Liver (tissue), 8 donors: ENCODE measurements at regions not wholly inside any gene's neighbourhood (a gene's known extent, or its start where the extent isn't known, plus 50 kb on each side); places are given as distances from the start of the nearest gene placed in this dataset.

Source experiments
- DNase-seq: peaks from one replicate; pipeline ENCODE4 v3.0.0-alpha.2; 2017; ENCODE audit warnings: low spot score
- H3K27ac ChIP-seq, 2 donors: one replicate each; pipeline ENCODE4 v1.7.0; 2013; ENCODE audit warnings: inconsistent platforms in 2 of 2, low read length in 2 of 2, control low read depth in 1 of 2, low read depth in 1 of 2, mild to moderate bottlenecking in 1 of 2
- H3K27me3 ChIP-seq, 4 donors: one replicate each; pipeline versions ENCODE4 v1.6.1 to v1.7.0; 2013; ENCODE audit warnings: low read length in 3 of 4, inconsistent platforms in 1 of 4, mild to moderate bottlenecking in 1 of 4, moderate library complexity in 1 of 4; ENCODE audit not compliant: control insufficient read depth in 4 of 4, insufficient read depth in 4 of 4
- H3K36me3 ChIP-seq, 4 donors: one replicate each; pipeline versions ENCODE4 v1.6.1 to v1.7.0; 2013; ENCODE audit warnings: low read length in 3 of 4, mild to moderate bottlenecking in 3 of 4, low read depth in 1 of 4, moderate library complexity in 1 of 4; ENCODE audit not compliant: control insufficient read depth in 4 of 4, insufficient read depth in 3 of 4
- H3K4me1 ChIP-seq, 4 donors: one replicate each; pipeline versions ENCODE4 v1.6.1 to v1.7.0; 2013; ENCODE audit warnings: low read length in 3 of 4, mild to moderate bottlenecking in 3 of 4, moderate library complexity in 1 of 4; ENCODE audit not compliant: control insufficient read depth in 4 of 4, insufficient read depth in 4 of 4
- H3K4me3 ChIP-seq, 3 donors: one replicate each; pipeline versions ENCODE4 v1.6.1 to v1.7.0; 2013; ENCODE audit warnings: low read length in 3 of 3, control low read depth in 1 of 3, low read depth in 1 of 3, mild to moderate bottlenecking in 1 of 3
- H3K9ac ChIP-seq, 2 donors: one replicate each; pipeline ENCODE4 v1.7.0; 2013; ENCODE audit warnings: low read length in 2 of 2, mild to moderate bottlenecking in 2 of 2, moderate library complexity in 2 of 2, control low read depth in 1 of 2, low read depth in 1 of 2
- H3K9me3 ChIP-seq, 4 donors: one replicate each; pipeline versions ENCODE4 v1.6.1 to v1.7.0; 2013; ENCODE audit warnings: low read length in 3 of 4; ENCODE audit not compliant: control insufficient read depth in 4 of 4
- EGR1 ChIP-seq, 2 donors: IDR thresholded peaks; 2 replicates each; pipeline ENCODE4 v1.6.1; 2016 to 2018; ENCODE audit warnings: antibody characterized with exemption in 2 of 2, low read depth in 2 of 2
- FOXA1 ChIP-seq: IDR thresholded peaks from 2 replicates; pipeline ENCODE4 v1.6.1; 2016; ENCODE audit warnings: antibody characterized with exemption
- FOXA2 ChIP-seq: IDR thresholded peaks from 2 replicates; pipeline ENCODE4 v1.6.1; 2016; ENCODE audit warnings: antibody characterized with exemption
- GABPA ChIP-seq, 2 donors: IDR thresholded peaks in 1 of 2; conservative IDR thresholded peaks in 1 of 2; 2 replicates each; pipeline ENCODE4 v1.6.1; 2016; ENCODE audit warnings: antibody characterized with exemption in 2 of 2, mild to moderate bottlenecking in 1 of 2, moderate library complexity in 1 of 2
- HNF4A ChIP-seq, 2 donors: conservative IDR thresholded peaks; 2 replicates each; pipeline ENCODE4 v1.6.1; 2016; ENCODE audit warnings: antibody characterized with exemption in 2 of 2, mild to moderate bottlenecking in 2 of 2
- HNF4G ChIP-seq: IDR thresholded peaks from 2 replicates; pipeline ENCODE4 v1.6.1; 2016; ENCODE audit warnings: antibody characterized with exemption
- JUND ChIP-seq, 2 donors: IDR thresholded peaks; 2 replicates each; pipeline ENCODE4 v1.6.1; 2016; ENCODE audit warnings: antibody characterized with exemption in 2 of 2
- NR2F2 ChIP-seq: IDR thresholded peaks from 2 replicates; pipeline ENCODE4 v1.6.1; 2016; ENCODE audit warnings: antibody characterized with exemption
- RAD21 ChIP-seq, 2 donors: IDR thresholded peaks; 2 replicates each; pipeline ENCODE4 v1.6.1; 2016; ENCODE audit warnings: antibody characterized with exemption in 2 of 2, mild to moderate bottlenecking in 2 of 2
- RXRA ChIP-seq, 2 donors: IDR thresholded peaks; 2 replicates each; pipeline ENCODE4 v1.6.1; 2017 to 2018; ENCODE audit warnings: antibody characterized with exemption in 2 of 2, mild to moderate bottlenecking in 1 of 2
- SP1 ChIP-seq: IDR thresholded peaks from 2 replicates; pipeline ENCODE4 v1.6.1; 2018; ENCODE audit warnings: antibody characterized with exemption, mild to moderate bottlenecking
- TAF1 ChIP-seq: conservative IDR thresholded peaks from 2 replicates; pipeline ENCODE4 v1.6.1; 2016; ENCODE audit warnings: antibody characterized with exemption, mild to moderate bottlenecking
- YY1 ChIP-seq: IDR thresholded peaks from 2 replicates; pipeline ENCODE4 v1.6.1; 2016; ENCODE audit warnings: antibody characterized with exemption, mild to moderate bottlenecking
- WGBS: extraction: QIAGEN DNeasy Blood & Tissue Kit; methylation state at CpG from one replicate; pipeline ENCODE4 v1.1.7; 2013; 5-methylcytosine and 5-hydroxymethylcytosine counted together
- TF ChIP-seq, protein P1 (sequence below): IDR thresholded peaks from 2 replicates; pipeline ENCODE4 v1.6.1; 2016; ENCODE audit warnings: antibody characterized with exemption
- TF ChIP-seq, protein P2 (sequence below): IDR thresholded peaks from 2 replicates; pipeline ENCODE4 v1.6.1; 2016; ENCODE audit warnings: antibody characterized with exemption, mild to moderate bottlenecking
- TF ChIP-seq, protein P3 (sequence below): IDR thresholded peaks from 2 replicates; pipeline ENCODE4 v1.6.1; 2016; ENCODE audit warnings: antibody characterized with exemption
- TF ChIP-seq, protein P4 (sequence below): fragments of 150-350 bp; IDR thresholded peaks from 2 replicates; pipeline ENCODE4 v1.5.1; 2017; ENCODE audit warnings: improper control_type of control experiment, low read depth, low read length; ENCODE audit not compliant: missing input control
- TF ChIP-seq, protein P5 (sequence below): IDR thresholded peaks from 2 replicates; pipeline ENCODE4 v1.6.1; 2016; ENCODE audit warnings: antibody characterized with exemption
- donor health status: healthy.
- donor health status: healthy.
- donor health status: healthy.
- donor health status: healthy.
- donor health status: healthy.

DNA sequence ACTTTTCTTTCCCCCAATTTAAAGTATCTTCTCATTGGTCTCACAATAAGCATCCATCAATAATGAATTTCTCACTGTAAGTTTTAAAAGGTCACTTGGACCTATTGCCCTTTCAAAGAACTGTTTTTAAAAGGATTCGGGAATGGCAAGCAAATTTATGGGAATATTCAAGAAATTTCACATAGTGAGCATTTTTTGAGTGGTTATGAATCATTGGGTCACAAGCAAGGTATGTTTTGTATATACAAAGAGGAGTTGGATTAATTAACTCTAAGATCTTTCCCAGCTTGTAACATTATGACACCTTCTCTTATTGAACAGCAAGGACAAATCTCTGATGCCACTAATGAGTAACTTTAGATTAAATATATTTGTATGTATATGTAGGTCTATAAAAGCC is 165.0 kb downstream of the MOXD1 start:
- no peak for DNase-seq
- H3K27ac ChIP-seq, result no peak overlapping the region
- H3K4me3 ChIP-seq, result no peak overlapping the region
- H3K9ac ChIP-seq, result no peak overlapping the region
- H3K4me1 ChIP-seq, result no peaks in the 10 kb centered on the region
- TF ChIP-seq TAF1, result no peak
- TF ChIP-seq NR2F2, result no peak
- TF ChIP-seq SP1, result no peak
- TF ChIP-seq FOXA1, result no peak
- TF ChIP-seq, protein P1, sequence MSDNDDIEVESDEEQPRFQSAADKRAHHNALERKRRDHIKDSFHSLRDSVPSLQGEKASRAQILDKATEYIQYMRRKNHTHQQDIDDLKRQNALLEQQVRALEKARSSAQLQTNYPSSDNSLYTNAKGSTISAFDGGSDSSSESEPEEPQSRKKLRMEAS, result no peak
- TF ChIP-seq, protein P2, sequence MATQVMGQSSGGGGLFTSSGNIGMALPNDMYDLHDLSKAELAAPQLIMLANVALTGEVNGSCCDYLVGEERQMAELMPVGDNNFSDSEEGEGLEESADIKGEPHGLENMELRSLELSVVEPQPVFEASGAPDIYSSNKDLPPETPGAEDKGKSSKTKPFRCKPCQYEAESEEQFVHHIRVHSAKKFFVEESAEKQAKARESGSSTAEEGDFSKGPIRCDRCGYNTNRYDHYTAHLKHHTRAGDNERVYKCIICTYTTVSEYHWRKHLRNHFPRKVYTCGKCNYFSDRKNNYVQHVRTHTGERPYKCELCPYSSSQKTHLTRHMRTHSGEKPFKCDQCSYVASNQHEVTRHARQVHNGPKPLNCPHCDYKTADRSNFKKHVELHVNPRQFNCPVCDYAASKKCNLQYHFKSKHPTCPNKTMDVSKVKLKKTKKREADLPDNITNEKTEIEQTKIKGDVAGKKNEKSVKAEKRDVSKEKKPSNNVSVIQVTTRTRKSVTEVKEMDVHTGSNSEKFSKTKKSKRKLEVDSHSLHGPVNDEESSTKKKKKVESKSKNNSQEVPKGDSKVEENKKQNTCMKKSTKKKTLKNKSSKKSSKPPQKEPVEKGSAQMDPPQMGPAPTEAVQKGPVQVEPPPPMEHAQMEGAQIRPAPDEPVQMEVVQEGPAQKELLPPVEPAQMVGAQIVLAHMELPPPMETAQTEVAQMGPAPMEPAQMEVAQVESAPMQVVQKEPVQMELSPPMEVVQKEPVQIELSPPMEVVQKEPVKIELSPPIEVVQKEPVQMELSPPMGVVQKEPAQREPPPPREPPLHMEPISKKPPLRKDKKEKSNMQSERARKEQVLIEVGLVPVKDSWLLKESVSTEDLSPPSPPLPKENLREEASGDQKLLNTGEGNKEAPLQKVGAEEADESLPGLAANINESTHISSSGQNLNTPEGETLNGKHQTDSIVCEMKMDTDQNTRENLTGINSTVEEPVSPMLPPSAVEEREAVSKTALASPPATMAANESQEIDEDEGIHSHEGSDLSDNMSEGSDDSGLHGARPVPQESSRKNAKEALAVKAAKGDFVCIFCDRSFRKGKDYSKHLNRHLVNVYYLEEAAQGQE, result no peak
- TF ChIP-seq FOXA2, result no peak
- TF ChIP-seq GABPA (IDR thresholded peaks at IDR 0.05 in 1 of 2, conservative IDR thresholded peaks at IDR 0.05 in 1 of 2), result no peak
- TF ChIP-seq RAD21 (IDR thresholded peaks at IDR 0.05), result no peak
- no peak for TF ChIP-seq RXRA (IDR thresholded peaks at IDR 0.05)
- H3K27me3 ChIP-seq, result peaks cover 0 to 10% (median 0%) of the 10 kb centered on the region in 4 donors
- no peaks in the 10 kb centered on the region for H3K9me3 ChIP-seq
- no peaks in the 10 kb centered on the region for H3K36me3 ChIP-seq
- WGBS, result 68% methylated on average over 1 of the region's 1 CpG

DNA sequence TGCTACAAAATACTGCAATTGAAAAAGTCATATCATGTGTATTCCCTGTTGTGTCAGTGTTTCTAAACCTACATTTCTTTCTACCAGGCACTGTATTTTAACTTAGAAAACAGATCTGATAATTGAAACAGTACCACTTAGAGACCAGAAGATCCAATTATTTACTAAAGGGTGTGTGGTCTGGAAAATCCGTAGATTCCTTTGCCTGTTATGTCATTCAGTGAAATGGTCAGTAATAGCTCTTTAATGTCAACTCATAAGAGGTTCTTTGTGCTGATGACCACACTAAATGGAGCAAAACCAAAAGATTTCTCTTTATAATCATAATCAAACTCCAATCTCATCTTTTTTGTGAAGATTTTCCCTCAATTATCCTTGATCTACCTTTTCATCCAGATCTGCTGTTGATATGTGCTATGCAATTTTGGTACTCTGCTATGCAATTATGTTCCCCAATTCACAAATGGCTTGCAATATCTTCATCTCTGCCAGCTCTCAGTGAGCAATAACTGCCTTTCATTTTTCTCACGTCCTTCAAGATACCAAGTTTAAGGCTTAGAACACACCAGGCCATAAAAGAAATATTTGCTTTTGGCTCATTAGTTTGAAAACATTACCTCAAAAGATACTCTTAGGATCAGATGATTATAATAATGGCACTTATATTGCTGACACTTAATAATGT is 165.5 kb downstream of the MOXD1 start:
- no peak for DNase-seq
- 82% methylated on average over 2 of the region's 2 CpGs for WGBS

More for the DNA sequence above, 165.5 kb downstream of the MOXD1 start:
- Histone ChIP-seq H3K9ac (no peak overlapping the region), H3K36me3 (no peaks in the 10 kb centered on the region), H3K27me3 (peaks cover 0 to 10% (median 0%) of the 10 kb centered on the region in 4 donors), H3K4me1 (no peaks in the 10 kb centered on the region), H3K27ac (no peak overlapping the region), H3K9me3 (no peaks in the 10 kb centered on the region), H3K4me3 (no peak overlapping the region)
- TF ChIP-seq, protein P3, sequence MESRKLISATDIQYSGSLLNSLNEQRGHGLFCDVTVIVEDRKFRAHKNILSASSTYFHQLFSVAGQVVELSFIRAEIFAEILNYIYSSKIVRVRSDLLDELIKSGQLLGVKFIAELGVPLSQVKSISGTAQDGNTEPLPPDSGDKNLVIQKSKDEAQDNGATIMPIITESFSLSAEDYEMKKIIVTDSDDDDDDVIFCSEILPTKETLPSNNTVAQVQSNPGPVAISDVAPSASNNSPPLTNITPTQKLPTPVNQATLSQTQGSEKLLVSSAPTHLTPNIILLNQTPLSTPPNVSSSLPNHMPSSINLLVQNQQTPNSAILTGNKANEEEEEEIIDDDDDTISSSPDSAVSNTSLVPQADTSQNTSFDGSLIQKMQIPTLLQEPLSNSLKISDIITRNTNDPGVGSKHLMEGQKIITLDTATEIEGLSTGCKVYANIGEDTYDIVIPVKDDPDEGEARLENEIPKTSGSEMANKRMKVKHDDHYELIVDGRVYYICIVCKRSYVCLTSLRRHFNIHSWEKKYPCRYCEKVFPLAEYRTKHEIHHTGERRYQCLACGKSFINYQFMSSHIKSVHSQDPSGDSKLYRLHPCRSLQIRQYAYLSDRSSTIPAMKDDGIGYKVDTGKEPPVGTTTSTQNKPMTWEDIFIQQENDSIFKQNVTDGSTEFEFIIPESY, result no peak
- no peak for TF ChIP-seq TAF1
- TF ChIP-seq, protein P1, result no peak
- TF ChIP-seq RAD21 (IDR thresholded peaks at IDR 0.05), result no peak
- TF ChIP-seq JUND (IDR thresholded peaks at IDR 0.05), result no peak
- TF ChIP-seq, protein P4, sequence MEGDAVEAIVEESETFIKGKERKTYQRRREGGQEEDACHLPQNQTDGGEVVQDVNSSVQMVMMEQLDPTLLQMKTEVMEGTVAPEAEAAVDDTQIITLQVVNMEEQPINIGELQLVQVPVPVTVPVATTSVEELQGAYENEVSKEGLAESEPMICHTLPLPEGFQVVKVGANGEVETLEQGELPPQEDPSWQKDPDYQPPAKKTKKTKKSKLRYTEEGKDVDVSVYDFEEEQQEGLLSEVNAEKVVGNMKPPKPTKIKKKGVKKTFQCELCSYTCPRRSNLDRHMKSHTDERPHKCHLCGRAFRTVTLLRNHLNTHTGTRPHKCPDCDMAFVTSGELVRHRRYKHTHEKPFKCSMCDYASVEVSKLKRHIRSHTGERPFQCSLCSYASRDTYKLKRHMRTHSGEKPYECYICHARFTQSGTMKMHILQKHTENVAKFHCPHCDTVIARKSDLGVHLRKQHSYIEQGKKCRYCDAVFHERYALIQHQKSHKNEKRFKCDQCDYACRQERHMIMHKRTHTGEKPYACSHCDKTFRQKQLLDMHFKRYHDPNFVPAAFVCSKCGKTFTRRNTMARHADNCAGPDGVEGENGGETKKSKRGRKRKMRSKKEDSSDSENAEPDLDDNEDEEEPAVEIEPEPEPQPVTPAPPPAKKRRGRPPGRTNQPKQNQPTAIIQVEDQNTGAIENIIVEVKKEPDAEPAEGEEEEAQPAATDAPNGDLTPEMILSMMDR, result no peak
- TF ChIP-seq EGR1 (IDR thresholded peaks at IDR 0.05; ENCODE audit: low read depth in 2 of 2), result no peak
- TF ChIP-seq HNF4A (conservative IDR thresholded peaks at IDR 0.05), result no peak
- TF ChIP-seq YY1, result no peak
- TF ChIP-seq RXRA (IDR thresholded peaks at IDR 0.05), result no peak
- no peak for TF ChIP-seq FOXA1
- no peak for TF ChIP-seq HNF4G
- TF ChIP-seq, protein P5, sequence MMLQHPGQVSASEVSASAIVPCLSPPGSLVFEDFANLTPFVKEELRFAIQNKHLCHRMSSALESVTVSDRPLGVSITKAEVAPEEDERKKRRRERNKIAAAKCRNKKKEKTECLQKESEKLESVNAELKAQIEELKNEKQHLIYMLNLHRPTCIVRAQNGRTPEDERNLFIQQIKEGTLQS, result no peak
- no peak for TF ChIP-seq GABPA (IDR thresholded peaks at IDR 0.05 in 1 of 2, conservative IDR thresholded peaks at IDR 0.05 in 1 of 2)
- TF ChIP-seq NR2F2, result no peak
- TF ChIP-seq, protein P2, result no peak
- TF ChIP-seq SP1, result no peak
